Prostate gland (tissue), 2 donors: ENCODE measurements at regions not wholly inside any gene's neighbourhood (a gene's known extent, or its start where the extent isn't known, plus 50 kb on each side); places are given as distances from the start of the nearest gene placed in this dataset.

Experiments
- CTCF ChIP-seq, 4 experiments: fragments of 200-600 bp in 2 of 4; fragments of 450-650 bp in 2 of 4; sonication (generic) in 2 of 4; IDR thresholded peaks; 1 replicate in 3 of 4; 2 replicates in 1 of 4; pipeline ENCODE4 v1.5.1; 2016 to 2019; ENCODE audit warnings: antibody characterized with exemption in 4 of 4, mild to moderate bottlenecking in 2 of 4, moderate library complexity in 2 of 4
- POLR2A ChIP-seq: fragments of 450-650 bp; IDR thresholded peaks from one replicate; pipeline ENCODE4 v1.6.1; 2016; ENCODE audit warnings: antibody characterized with exemption, mild to moderate bottlenecking
- POLR2AphosphoS5 ChIP-seq: sonication (generic); formaldehyde crosslinking; IDR thresholded peaks from one replicate; pipeline ENCODE4 v1.6.1; 2017; ENCODE audit warnings: antibody characterized with exemption

DNA sequence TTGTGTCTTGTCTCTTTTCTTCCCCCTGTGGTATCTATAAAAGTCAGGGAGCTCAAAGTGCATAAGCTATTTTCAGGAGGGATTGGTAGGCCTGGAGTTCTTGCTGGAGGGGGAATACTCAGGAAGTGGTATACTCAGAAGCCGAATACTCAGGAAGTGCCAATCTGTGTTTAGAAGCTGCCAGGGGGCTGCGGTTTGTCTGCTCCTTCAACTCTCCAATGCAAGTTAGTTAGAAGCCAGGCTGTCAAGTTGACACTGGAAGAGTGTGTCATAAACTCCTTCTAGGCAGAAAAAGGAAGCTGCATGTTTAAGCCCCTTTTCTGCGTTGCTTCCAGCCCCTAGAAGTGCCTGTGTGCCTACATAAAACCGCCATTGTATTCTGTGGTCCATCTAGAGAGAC, 366.5 kb downstream of the TAF11L14 start:
- TF ChIP-seq CTCF (IDR thresholded peaks at IDR 0.05) (no peak), POLR2A (no peak), POLR2AphosphoS5 (no peak)
